Testis (tissue), 2 donors: ENCODE measurements at regions not wholly inside any gene's neighbourhood (a gene's known extent, or its start where the extent isn't known, plus 50 kb on each side); places are given as distances from the start of the nearest gene placed in this dataset.

Experiments used
- CTCF ChIP-seq, 3 experiments: fragments of 450-650 bp in 2 of 3; fragments of 200-600 bp in 1 of 3; sonication (generic) in 1 of 3; IDR thresholded peaks; one replicate each; pipeline ENCODE4 v1.5.1; 2016 to 2019; ENCODE audit warnings: antibody characterized with exemption in 3 of 3, mild to moderate bottlenecking in 2 of 3, moderate library complexity in 1 of 3
- POLR2A ChIP-seq: fragments of 450-650 bp; IDR thresholded peaks from one replicate; pipeline ENCODE4 v1.6.1; 2017; ENCODE audit warnings: antibody characterized with exemption, mild to moderate bottlenecking, moderate library complexity

- no peak for TF ChIP-seq POLR2A
- TF ChIP-seq CTCF (IDR thresholded peaks at IDR 0.05): no peak
These were observed 168.5 kb upstream of the PIK3R1 start for GRCh38 chr5:68047035-68047434.
